Endothelial cell of umbilical vein (primary cell): ENCODE measurements at regions not wholly inside any gene's neighbourhood (a gene's known extent, or its start where the extent isn't known, plus 50 kb on each side); places are given as distances from the start of the nearest gene placed in this dataset.

Experiments used
- BruUV-seq: library from RNA; stranded (reverse); fragments of 400-500 nt; replicated peaks from 2 replicates; lab custom pipeline; 2021; lab: Mats Ljungman, UMichigan
- CTCF ChIA-PET: fragments of 300-600, 350-600 bp; sonication (Branson Sonifier 250); formaldehyde crosslinking; loops from one replicate; lab custom pipeline; 2021; ENCODE audit warnings: antibody characterized with exemption, inconsistent platforms; lab: Charles Lee
- POLR2A ChIA-PET: fragments of 300-600, 350-600 bp; sonication (Branson Sonifier 250); formaldehyde crosslinking; loops from one replicate; lab custom pipeline; 2021; ENCODE audit warnings: antibody characterized with exemption, inconsistent platforms; lab: Charles Lee
- DNase-seq: peaks from one replicate; pipeline ENCODE4 v3.0.0-alpha.2; 2011; ENCODE audit warnings: low read depth, low spot score
- FAIRE-seq: peaks from 2 replicates; lab custom pipeline; 2011; peaks lifted over from hg19 to GRCh38; lab: Jason Lieb, UNC
- H2AFZ ChIP-seq: 2 replicates; pipeline ENCODE4 v1.6.0; 2012; ENCODE audit warnings: low read depth, low read length, control low read depth, inconsistent platforms
- H3K27ac ChIP-seq: 2 replicates; pipeline ENCODE4 v1.5.1; 2011; ENCODE audit warnings: low read depth, mild to moderate bottlenecking, control low read depth, low read length, moderate library complexity; ENCODE audit not compliant: insufficient read depth
- H3K27me3 ChIP-seq, 2 experiments: 2 replicates each; pipeline versions ENCODE4 v1.6.0 to v1.6.1; 2011; ENCODE audit warnings: low read length in 2 of 2, mixed read lengths in 1 of 2; ENCODE audit not compliant: control insufficient read depth in 2 of 2, insufficient read depth in 2 of 2
- H3K36me3 ChIP-seq, 2 experiments: 2 replicates in 1 of 2; 3 replicates in 1 of 2; pipeline ENCODE4 v1.5.1; 2011; ENCODE audit warnings: low read length in 2 of 2, mild to moderate bottlenecking in 1 of 2, moderate library complexity in 1 of 2; ENCODE audit not compliant: control insufficient read depth in 2 of 2, insufficient read depth in 2 of 2; ENCODE audit errors: extremely low read depth in 1 of 2
- H3K4me1 ChIP-seq: 3 replicates; pipeline ENCODE4 v1.5.1; 2011; ENCODE audit warnings: mild to moderate bottlenecking, low read length; ENCODE audit not compliant: control insufficient read depth, insufficient read depth; ENCODE audit errors: extremely low read depth
- H3K4me2 ChIP-seq: 2 replicates; pipeline ENCODE4 v1.6.1; 2011; ENCODE audit warnings: low read length, control low read depth, mixed read lengths; ENCODE audit not compliant: insufficient read depth
- H3K4me3 ChIP-seq, 3 experiments: fragments of 200-600 bp in 1 of 3; sonication (generic), shearing (Covaris generic) in 1 of 3; replicated peaks in 1 of 3; 2 replicates each; pipeline ENCODE4 v1.5.1; 2011 to 2016; ENCODE audit warnings: control low read depth in 3 of 3, low read length in 3 of 3, mild to moderate bottlenecking in 2 of 3, inconsistent platforms in 1 of 3, low read depth in 1 of 3, moderate library complexity in 1 of 3; ENCODE audit not compliant: insufficient read depth in 1 of 3
- H3K79me2 ChIP-seq: 2 replicates; pipeline ENCODE4 v1.6.0; 2012; ENCODE audit warnings: low read length, inconsistent platforms; ENCODE audit not compliant: control insufficient read depth, insufficient read depth
- H3K9ac ChIP-seq: replicated peaks from 2 replicates; pipeline ENCODE3; 2011; ENCODE audit warnings: low read length, control low read depth; ENCODE audit not compliant: insufficient read depth; ENCODE audit errors: extremely low read depth
- H3K9me1 ChIP-seq: replicated peaks from 3 replicates; pipeline ENCODE4 v1.6.0; 2011; ENCODE audit warnings: mild to moderate bottlenecking, low read length; ENCODE audit not compliant: control insufficient read depth, insufficient read depth; ENCODE audit errors: extremely low read depth
- H3K9me3 ChIP-seq: replicated peaks from 2 replicates; pipeline ENCODE4 v1.5.1; 2012; ENCODE audit warnings: low read length, inconsistent platforms; ENCODE audit not compliant: control insufficient read depth, insufficient read depth
- H4K20me1 ChIP-seq: replicated peaks from 2 replicates; pipeline ENCODE3; 2011; ENCODE audit warnings: mild to moderate bottlenecking, low read length; ENCODE audit not compliant: control insufficient read depth, insufficient read depth; ENCODE audit errors: extremely low read depth
- EZH2 ChIP-seq: IDR thresholded peaks from 2 replicates; pipeline ENCODE4 v1.6.1; 2012; ENCODE audit warnings: borderline replicate concordance, low read depth, mild to moderate bottlenecking, moderate library complexity, low read length, inconsistent platforms; ENCODE audit not compliant: severe bottlenecking
- FOS ChIP-seq: IDR thresholded peaks from 2 replicates; pipeline ENCODE4 v1.6.1; 2011; ENCODE audit warnings: mild to moderate bottlenecking, low read length, moderate library complexity, borderline replicate concordance; ENCODE audit not compliant: insufficient read depth
- GATA2 ChIP-seq: IDR thresholded peaks from 2 replicates; pipeline ENCODE4 v1.7.0; 2011; ENCODE audit warnings: low read depth, mild to moderate bottlenecking, moderate library complexity, mixed read lengths, low read length; ENCODE audit not compliant: insufficient read length, insufficient read depth
- JUN ChIP-seq: IDR thresholded peaks from 2 replicates; pipeline ENCODE4 v1.6.1; 2011; ENCODE audit warnings: borderline replicate concordance, low read depth; ENCODE audit not compliant: insufficient read length, insufficient read depth
- MYC ChIP-seq: IDR thresholded peaks from one replicate; pipeline ENCODE4 v1.6.1; 2011; ENCODE audit warnings: mild to moderate bottlenecking, low read depth, low read length
- POLR2A ChIP-seq: IDR thresholded peaks from 2 replicates; pipeline ENCODE4 v1.6.1; 2012; ENCODE audit warnings: low read depth, mild to moderate bottlenecking, control low read depth, low read length
- POLR2AphosphoS5 ChIP-seq: IDR thresholded peaks from 2 replicates; pipeline ENCODE4 v1.6.1; 2012; ENCODE audit warnings: low read depth, mild to moderate bottlenecking, control low read depth, low read length, moderate library complexity; ENCODE audit not compliant: insufficient read depth
- dilution Hi-C: fragments of 300-500 bp; cut with MboI; formaldehyde crosslinking; loops from one replicate; pipeline ENCODE4 v1.15.0; 2019; ENCODE audit warnings: low sequenced_read_pairs; ENCODE audit not compliant: extremely low pct_ligation_motif_present
- intact Hi-C: fragments of 100-400 bp; cut with micrococcal nuclease; formaldehyde crosslinking; loops from one replicate; pipeline ENCODE4 v1.10.0; 2022
- TF ChIP-seq, protein P1 (sequence below), 2 donors: IDR thresholded peaks; 1 replicate in 1 of 2; 2 replicates in 1 of 2; pipeline ENCODE4 v1.5.1; 2011; ENCODE audit warnings: low read length in 2 of 2, mild to moderate bottlenecking in 2 of 2, moderate library complexity in 2 of 2, control low read depth in 1 of 2, inconsistent platforms in 1 of 2, low read depth in 1 of 2; ENCODE audit not compliant: insufficient read depth in 1 of 2; ENCODE audit errors: extremely low read depth in 1 of 2
- TF ChIP-seq, protein P2 (sequence below): IDR thresholded peaks from 2 replicates; pipeline ENCODE4 v1.6.1; 2011; ENCODE audit not compliant: insufficient read depth, insufficient read length

DNA sequence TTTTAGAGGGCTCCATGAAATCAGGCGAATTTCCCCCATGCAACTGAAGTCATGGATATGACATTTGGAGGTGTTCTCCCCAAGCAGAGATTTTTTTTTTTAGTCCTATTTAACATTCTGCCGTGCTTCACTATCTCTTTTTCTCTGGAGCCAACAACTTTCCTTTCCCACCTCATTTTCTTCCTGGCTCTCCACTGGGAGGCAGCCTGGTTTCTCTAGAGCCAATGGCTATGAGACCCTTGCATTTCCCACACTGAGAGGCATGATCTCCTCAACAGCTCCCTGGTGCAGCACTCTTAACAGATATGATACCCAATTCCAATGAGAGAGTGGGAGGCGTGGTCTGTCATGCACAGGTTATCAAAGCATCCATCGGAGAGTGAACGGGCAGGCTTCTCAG is 310.8 kb downstream of the DRD1 start:
- CTCF ChIA-PET, result no interaction called here
- intact Hi-C loops (no loop called here), dilution Hi-C loops (no loop called here)
- Histone ChIP-seq H3K9ac (no peak overlapping the region), H4K20me1 (no peaks in the 10 kb centered on the region), H3K27me3 (no peaks in the 10 kb centered on the region), H3K4me1 (no peaks in the 10 kb centered on the region), H3K36me3 (no peaks in the 10 kb centered on the region), H2AFZ (no peak overlapping the region), H3K27ac (no peak overlapping the region), H3K79me2 (no peaks in the 10 kb centered on the region), H3K4me3 (no peak overlapping the region), H3K9me1 (no peaks in the 10 kb centered on the region), H3K4me2 (no peak overlapping the region), H3K9me3 (no peaks in the 10 kb centered on the region)
- DNase-seq (no peak), FAIRE-seq (no peak)
- TF ChIP-seq MYC (no peak), JUN (no peak), EZH2 (no peak), POLR2A (no peak), GATA2 (no peak), FOS (no peak), POLR2AphosphoS5 (no peak)
- TF ChIP-seq, protein P1, sequence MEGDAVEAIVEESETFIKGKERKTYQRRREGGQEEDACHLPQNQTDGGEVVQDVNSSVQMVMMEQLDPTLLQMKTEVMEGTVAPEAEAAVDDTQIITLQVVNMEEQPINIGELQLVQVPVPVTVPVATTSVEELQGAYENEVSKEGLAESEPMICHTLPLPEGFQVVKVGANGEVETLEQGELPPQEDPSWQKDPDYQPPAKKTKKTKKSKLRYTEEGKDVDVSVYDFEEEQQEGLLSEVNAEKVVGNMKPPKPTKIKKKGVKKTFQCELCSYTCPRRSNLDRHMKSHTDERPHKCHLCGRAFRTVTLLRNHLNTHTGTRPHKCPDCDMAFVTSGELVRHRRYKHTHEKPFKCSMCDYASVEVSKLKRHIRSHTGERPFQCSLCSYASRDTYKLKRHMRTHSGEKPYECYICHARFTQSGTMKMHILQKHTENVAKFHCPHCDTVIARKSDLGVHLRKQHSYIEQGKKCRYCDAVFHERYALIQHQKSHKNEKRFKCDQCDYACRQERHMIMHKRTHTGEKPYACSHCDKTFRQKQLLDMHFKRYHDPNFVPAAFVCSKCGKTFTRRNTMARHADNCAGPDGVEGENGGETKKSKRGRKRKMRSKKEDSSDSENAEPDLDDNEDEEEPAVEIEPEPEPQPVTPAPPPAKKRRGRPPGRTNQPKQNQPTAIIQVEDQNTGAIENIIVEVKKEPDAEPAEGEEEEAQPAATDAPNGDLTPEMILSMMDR (IDR thresholded peaks at IDR 0.05; ENCODE audit: extremely low read depth in 1 of 2, insufficient read depth in 1 of 2, low read depth in 1 of 2, low read length in 2 of 2), result no peak
- TF ChIP-seq, protein P2, sequence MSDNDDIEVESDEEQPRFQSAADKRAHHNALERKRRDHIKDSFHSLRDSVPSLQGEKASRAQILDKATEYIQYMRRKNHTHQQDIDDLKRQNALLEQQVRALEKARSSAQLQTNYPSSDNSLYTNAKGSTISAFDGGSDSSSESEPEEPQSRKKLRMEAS, result no peak
- BruUV-seq, result no TSS peak
- POLR2A ChIA-PET, result no interaction called here
